HG03439 (cell line): ENCODE measurements at regions not wholly inside any gene's neighbourhood (a gene's known extent, or its start where the extent isn't known, plus 50 kb on each side); places are given as distances from the start of the nearest gene placed in this dataset.
"Not testable (repeated sequence)": the region's sequence is repeated elsewhere in the genome, so short reads cannot be mapped to it uniquely, and the experiment has no call there.

Experiments
- ATAC-seq: cut with Tn5 transposase; IDR thresholded peaks from one replicate; pipeline ENCODE4 v1.9.1; 2021; ENCODE audit warnings: mild to moderate bottlenecking, moderate library complexity; ENCODE audit not compliant: unreplicated experiment

- ATAC-seq: no peak
Measured at GRCh38 chr6:84853901-84854300, 89.5 kb upstream of the TBX18 start.

GRCh38 chr6:84848960-84849359 lies 84.6 kb upstream of the TBX18 start:
- no peak for ATAC-seq

GRCh38 chr6:84847390-84848160 lies 83.2 kb upstream of the TBX18 start:
- ATAC-seq: no peak

GRCh38 chr6:84842525-84843166 lies 78.2 kb upstream of the TBX18 start:
- ATAC-seq: no peak

GRCh38 chr6:84837068-84837866 lies 72.9 kb upstream of the TBX18 start:
- ATAC-seq: not testable (repeated sequence)

- peak; percentile 70 for ATAC-seq
Measured at GRCh38 chr6:84836366-84836765, 72.0 kb upstream of the TBX18 start.

GRCh38 chr6:84835340-84835739 lies 70.9 kb upstream of the TBX18 start:
- no peak for ATAC-seq

- ATAC-seq: not testable (repeated sequence)
Measured at GRCh38 chr6:84831924-84832323, 67.5 kb upstream of the TBX18 start.

- ATAC-seq: no peak
Measured at GRCh38 chr6:84825461-84825860, 61.1 kb upstream of the TBX18 start.

- not testable (repeated sequence) for ATAC-seq
Measured at GRCh38 chr6:84821314-84821713, 56.9 kb upstream of the TBX18 start.

GRCh38 chr6:84816741-84817140 lies 52.3 kb upstream of the TBX18 start:
- no peak for ATAC-seq

GRCh38 chr6:84815896-84816735 lies 51.7 kb upstream of the TBX18 start:
- no peak for ATAC-seq
